ENCODE measurements at regions not wholly inside any gene's neighbourhood (a gene's known extent, or its start where the extent isn't known, plus 50 kb on each side); places are given as distances from the start of the nearest gene placed in this dataset.

DNA sequence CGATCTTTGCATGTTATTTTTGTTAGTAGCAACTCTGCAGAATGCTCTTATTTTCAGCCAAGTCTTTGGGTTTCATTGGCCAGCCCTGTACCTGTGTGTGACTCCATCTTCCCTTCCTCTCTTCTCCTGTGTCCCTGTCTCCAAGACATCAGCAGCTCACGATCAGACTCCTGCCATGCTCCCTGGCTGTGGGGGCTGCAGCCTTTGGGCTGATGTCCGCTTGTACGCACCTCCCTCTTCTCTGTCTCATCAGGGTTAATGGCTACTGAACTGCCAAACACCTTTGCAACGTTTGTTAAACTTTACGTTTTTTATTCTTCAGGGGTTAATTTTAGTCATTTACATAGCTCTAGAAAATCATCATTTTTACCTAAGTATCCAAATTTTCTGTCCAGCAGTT is 103.5 kb upstream of the RET start:
- TF ChIP-seq, protein P1, sequence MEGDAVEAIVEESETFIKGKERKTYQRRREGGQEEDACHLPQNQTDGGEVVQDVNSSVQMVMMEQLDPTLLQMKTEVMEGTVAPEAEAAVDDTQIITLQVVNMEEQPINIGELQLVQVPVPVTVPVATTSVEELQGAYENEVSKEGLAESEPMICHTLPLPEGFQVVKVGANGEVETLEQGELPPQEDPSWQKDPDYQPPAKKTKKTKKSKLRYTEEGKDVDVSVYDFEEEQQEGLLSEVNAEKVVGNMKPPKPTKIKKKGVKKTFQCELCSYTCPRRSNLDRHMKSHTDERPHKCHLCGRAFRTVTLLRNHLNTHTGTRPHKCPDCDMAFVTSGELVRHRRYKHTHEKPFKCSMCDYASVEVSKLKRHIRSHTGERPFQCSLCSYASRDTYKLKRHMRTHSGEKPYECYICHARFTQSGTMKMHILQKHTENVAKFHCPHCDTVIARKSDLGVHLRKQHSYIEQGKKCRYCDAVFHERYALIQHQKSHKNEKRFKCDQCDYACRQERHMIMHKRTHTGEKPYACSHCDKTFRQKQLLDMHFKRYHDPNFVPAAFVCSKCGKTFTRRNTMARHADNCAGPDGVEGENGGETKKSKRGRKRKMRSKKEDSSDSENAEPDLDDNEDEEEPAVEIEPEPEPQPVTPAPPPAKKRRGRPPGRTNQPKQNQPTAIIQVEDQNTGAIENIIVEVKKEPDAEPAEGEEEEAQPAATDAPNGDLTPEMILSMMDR (conservative IDR thresholded peaks at IDR 0.05), result no peak
- no peak for TF ChIP-seq EZH2 (IDR thresholded peaks at IDR 0.05; ENCODE audit: low read depth)
- Histone ChIP-seq H3K79me2 (ENCODE audit: low read depth) (no peaks in the 10 kb centered on the region), H3F3A (ENCODE audit: insufficient read depth, low read depth) (no peaks in the 10 kb centered on the region), H3K9me3 (ENCODE audit: insufficient read depth, low read depth) (no peaks in the 10 kb centered on the region), H3K9me2 (ENCODE audit: insufficient read depth) (no peaks in the 10 kb centered on the region), H3K27me3 (ENCODE audit: insufficient read depth, low read depth) (no peaks in the 10 kb centered on the region), H3K27ac (no peak overlapping the region), H4K20me1 (ENCODE audit: insufficient read depth) (no peaks in the 10 kb centered on the region), H3K4me1 (replicated peaks; ENCODE audit: insufficient read depth) (no peaks in the 10 kb centered on the region), H3K36me3 (ENCODE audit: low read depth) (no peaks in the 10 kb centered on the region), H3K4me3 (no peak overlapping the region), H2AFZ (no peak overlapping the region), H3K4me2 (no peak overlapping the region)
- intact Hi-C loops (cut with micrococcal nuclease; ENCODE audit: unreplicated experiment), result loop anchor here (10.0 kb wide), 1 partner anchor 109 kb away; no protein-coding TSS in a partner anchor
- ChIA-PET POLR2A (ENCODE audit: unreplicated experiment) (no interaction called here), CTCF (no interaction called here)
- BruUV-seq (replicated peaks), result no TSS peak
- DNase-seq, result no peak

DNA sequence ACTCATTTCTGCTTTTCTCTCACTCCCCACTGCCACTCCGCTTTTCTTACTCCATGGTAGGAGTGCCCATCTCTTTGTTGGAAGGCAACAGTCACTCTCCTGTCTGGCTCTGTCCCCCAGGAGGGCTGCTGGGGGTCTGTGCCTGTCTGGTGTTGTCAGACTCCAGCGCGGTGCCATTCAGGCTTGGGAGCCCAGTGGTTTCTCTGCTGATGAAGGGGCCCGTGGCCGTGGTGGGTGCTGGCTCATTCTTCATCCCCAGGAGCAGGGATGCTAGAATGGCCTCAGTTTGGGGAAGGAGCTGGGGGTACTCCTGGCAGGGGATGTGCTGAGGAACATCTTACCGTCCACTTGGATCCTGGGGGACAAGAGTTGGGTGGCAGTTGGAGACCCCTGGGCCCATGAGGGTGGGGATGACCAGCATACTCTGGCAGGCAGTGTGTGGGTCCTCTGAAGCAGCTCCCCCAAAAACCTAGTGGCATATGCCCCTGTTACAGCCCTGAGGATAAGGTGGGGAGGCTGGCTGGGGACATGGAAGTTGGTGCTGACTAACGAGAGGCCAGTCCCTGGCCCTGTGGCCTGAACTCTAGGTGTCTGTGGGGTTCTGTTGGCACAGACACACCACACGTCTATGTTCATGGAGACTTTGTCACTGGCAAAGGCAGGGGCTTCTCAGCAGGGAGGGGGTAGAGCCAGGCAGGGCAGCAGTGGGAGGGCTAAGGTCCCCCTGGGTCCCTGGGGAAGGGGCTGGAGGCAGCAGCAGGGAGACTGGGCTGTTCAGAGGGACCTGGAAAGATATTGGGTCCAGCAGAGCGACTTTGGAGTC is 102.8 kb upstream of the RET start:
- POLR2A ChIA-PET (ENCODE audit: unreplicated experiment), result no interaction called here
- TF ChIP-seq, protein P1 (conservative IDR thresholded peaks at IDR 0.05), result no peak
- TF ChIP-seq EZH2 (IDR thresholded peaks at IDR 0.05; ENCODE audit: low read depth), result no peak

DNA sequence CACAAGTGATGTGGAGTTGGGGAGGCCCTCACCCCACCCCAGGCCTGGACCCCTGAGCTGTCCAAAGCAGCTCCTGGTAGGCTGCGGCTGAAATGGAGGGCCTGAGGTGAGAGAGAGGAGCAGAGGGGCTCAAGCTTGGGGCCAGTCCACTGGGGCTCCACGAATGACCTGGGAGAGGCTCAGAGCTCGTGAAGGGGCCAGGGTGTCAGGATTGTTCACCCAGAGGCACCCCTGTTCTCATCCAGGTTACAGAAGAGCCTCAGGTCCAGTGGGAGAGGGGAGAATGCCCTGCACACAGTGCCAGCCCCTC is 102.2 kb upstream of the RET start:
- no peak overlapping the region for H2AFZ ChIP-seq
- H3K27me3 ChIP-seq (ENCODE audit: insufficient read depth, low read depth), result no peaks in the 10 kb centered on the region
- H3K9me2 ChIP-seq (ENCODE audit: insufficient read depth), result no peaks in the 10 kb centered on the region
- CTCF ChIA-PET, result no interaction called here
- no peaks in the 10 kb centered on the region for H3K79me2 ChIP-seq (ENCODE audit: low read depth)
- BruUV-seq (replicated peaks), result no TSS peak
- H3K27ac ChIP-seq, result no peak overlapping the region
- H4K20me1 ChIP-seq (ENCODE audit: insufficient read depth), result no peaks in the 10 kb centered on the region
- TF ChIP-seq, protein P1 (conservative IDR thresholded peaks at IDR 0.05), result no peak
- TF ChIP-seq EZH2 (IDR thresholded peaks at IDR 0.05; ENCODE audit: low read depth), result no peak
- H3K9me3 ChIP-seq (ENCODE audit: insufficient read depth, low read depth), result no peaks in the 10 kb centered on the region
- intact Hi-C loops (cut with micrococcal nuclease; ENCODE audit: unreplicated experiment), result loop anchor here (10.0 kb wide), 1 partner anchor 110 kb away; no protein-coding TSS in a partner anchor
- POLR2A ChIA-PET (ENCODE audit: unreplicated experiment), result no interaction called here
- no peak for DNase-seq
- no peak overlapping the region for H3K4me2 ChIP-seq
- H3F3A ChIP-seq (ENCODE audit: insufficient read depth, low read depth), result no peaks in the 10 kb centered on the region
- H3K4me1 ChIP-seq (replicated peaks; ENCODE audit: insufficient read depth), result no peaks in the 10 kb centered on the region
- no peaks in the 10 kb centered on the region for H3K36me3 ChIP-seq (ENCODE audit: low read depth)
- no peak overlapping the region for H3K4me3 ChIP-seq

More for the DNA sequence above, 102.8 kb upstream of the RET start:
- Histone ChIP-seq H4K20me1 (ENCODE audit: insufficient read depth) (no peaks in the 10 kb centered on the region), H2AFZ (no peak overlapping the region), H3F3A (ENCODE audit: insufficient read depth, low read depth) (no peaks in the 10 kb centered on the region), H3K79me2 (ENCODE audit: low read depth) (no peaks in the 10 kb centered on the region), H3K27ac (no peak overlapping the region), H3K9me3 (ENCODE audit: insufficient read depth, low read depth) (no peaks in the 10 kb centered on the region), H3K36me3 (ENCODE audit: low read depth) (no peaks in the 10 kb centered on the region), H3K9me2 (ENCODE audit: insufficient read depth) (no peaks in the 10 kb centered on the region), H3K4me2 (no peak overlapping the region), H3K4me1 (replicated peaks; ENCODE audit: insufficient read depth) (no peaks in the 10 kb centered on the region), H3K27me3 (ENCODE audit: insufficient read depth, low read depth) (no peaks in the 10 kb centered on the region), H3K4me3 (no peak overlapping the region)
- CTCF ChIA-PET, result no interaction called here
- DNase-seq, result no peak
- BruUV-seq (replicated peaks), result no TSS peak
- intact Hi-C loops (cut with micrococcal nuclease; ENCODE audit: unreplicated experiment), result loop anchor here (10.0 kb wide), 1 partner anchor 109 kb away; no protein-coding TSS in a partner anchor

All from PC-9 (cell line).